ENCODE measurements at regions not wholly inside any gene's neighbourhood (a gene's known extent, or its start where the extent isn't known, plus 50 kb on each side); places are given as distances from the start of the nearest gene placed in this dataset.

GRCh38 chr4:108567831-108568230 lies 52.5 kb upstream of the RPL34 start:
- H3K27ac ChIP-seq (ENCODE audit: low read depth, low read length) = no peak overlapping the region
- no peak for DNase-seq (ENCODE audit: low read depth, low spot score)
- TF ChIP-seq CTCF (IDR thresholded peaks at IDR 0.05; ENCODE audit: low read depth, low read length) = no peak
- POLR2A ChIA-PET = no interaction called here
- H3K9me3 ChIP-seq (ENCODE audit: control insufficient read depth, insufficient read depth, low read length) = no peaks in the 10 kb centered on the region
- CTCF ChIA-PET = interaction anchor here (1.0 kb wide), 1 partner anchor 549 kb away, joined by 4 read pairs; no protein-coding TSS in a partner anchor
- H3K27me3 ChIP-seq (ENCODE audit: control insufficient read depth, insufficient read depth, low read length) = peaks cover 9% of the 10 kb centered on the region
- no peak overlapping the region for H3K4me3 ChIP-seq (ENCODE audit: low read depth, low read length)

- H3K27me3 ChIP-seq (ENCODE audit: control insufficient read depth, insufficient read depth, low read length) = peaks cover 2% of the 10 kb centered on the region
- no peak for TF ChIP-seq CTCF (IDR thresholded peaks at IDR 0.05; ENCODE audit: low read depth, low read length)
- no peaks in the 10 kb centered on the region for H3K9me3 ChIP-seq (ENCODE audit: control insufficient read depth, insufficient read depth, low read length)
- ChIA-PET POLR2A (no interaction called here), CTCF (interaction anchor here (0.8 kb wide), 1 partner anchor 12 kb away, joined by 3 read pairs; no protein-coding TSS in a partner anchor)
- no peak overlapping the region for H3K27ac ChIP-seq (ENCODE audit: low read depth, low read length)
- DNase-seq (ENCODE audit: low read depth, low spot score) = no peak
- H3K4me3 ChIP-seq (ENCODE audit: low read depth, low read length) = no peak overlapping the region
Measured at GRCh38 chr4:108561116-108561515, 59.3 kb upstream of the RPL34 start.

GRCh38 chr4:108560616-108561015 lies 59.8 kb upstream of the RPL34 start:
- no peak for TF ChIP-seq CTCF (IDR thresholded peaks at IDR 0.05; ENCODE audit: low read depth, low read length)
- Histone ChIP-seq H3K27me3 (ENCODE audit: control insufficient read depth, insufficient read depth, low read length) (peaks cover 7% of the 10 kb centered on the region), H3K4me3 (ENCODE audit: low read depth, low read length) (no peak overlapping the region), H3K27ac (ENCODE audit: low read depth, low read length) (no peak overlapping the region), H3K9me3 (ENCODE audit: control insufficient read depth, insufficient read depth, low read length) (no peaks in the 10 kb centered on the region)
- DNase-seq (ENCODE audit: low read depth, low spot score) = no peak
- ChIA-PET POLR2A (no interaction called here), CTCF (interaction anchor here (0.8 kb wide), 1 partner anchor 12 kb away, joined by 3 read pairs; no protein-coding TSS in a partner anchor)

GRCh38 chr4:108559911-108560310 lies 60.5 kb upstream of the RPL34 start:
- Histone ChIP-seq H3K9me3 (ENCODE audit: control insufficient read depth, insufficient read depth, low read length) (no peaks in the 10 kb centered on the region), H3K27ac (ENCODE audit: low read depth, low read length) (no peak overlapping the region), H3K4me3 (ENCODE audit: low read depth, low read length) (no peak overlapping the region), H3K27me3 (ENCODE audit: control insufficient read depth, insufficient read depth, low read length) (peaks cover 7% of the 10 kb centered on the region)
- ChIA-PET POLR2A (no interaction called here), CTCF (interaction anchor here (1.2 kb wide), 1 partner anchor 541 kb away, joined by 5 read pairs; no protein-coding TSS in a partner anchor)
- no peak for DNase-seq (ENCODE audit: low read depth, low spot score)
- TF ChIP-seq CTCF (IDR thresholded peaks at IDR 0.05; ENCODE audit: low read depth, low read length) = no peak

- CTCF ChIA-PET = interaction anchor here (0.5 to 1.2 kb wide), 2 partner anchors 492 to 541 kb away, joined by 3 to 5 read pairs; no protein-coding TSS in a partner anchor
- Histone ChIP-seq H3K9me3 (ENCODE audit: control insufficient read depth, insufficient read depth, low read length) (no peaks in the 10 kb centered on the region), H3K27me3 (ENCODE audit: control insufficient read depth, insufficient read depth, low read length) (peaks cover 7% of the 10 kb centered on the region), H3K27ac (ENCODE audit: low read depth, low read length) (no peak overlapping the region), H3K4me3 (ENCODE audit: low read depth, low read length) (no peak overlapping the region)
- no peak for DNase-seq (ENCODE audit: low read depth, low spot score)
- TF ChIP-seq CTCF (IDR thresholded peaks at IDR 0.05; ENCODE audit: low read depth, low read length) = no peak
- POLR2A ChIA-PET = no interaction called here
Measured at GRCh38 chr4:108559068-108559793, 61.1 kb upstream of the RPL34 start.
